HG03442 (cell line): ENCODE measurements at regions not wholly inside any gene's neighbourhood (a gene's known extent, or its start where the extent isn't known, plus 50 kb on each side); places are given as distances from the start of the nearest gene placed in this dataset.

Source experiments
- ATAC-seq: cut with Tn5 transposase; IDR thresholded peaks from one replicate; pipeline ENCODE4 v1.9.1; 2021; ENCODE audit warnings: mild to moderate bottlenecking, moderate library complexity; ENCODE audit not compliant: unreplicated experiment

GRCh38 chr7:52504561-52504960 lies 530.9 kb upstream of the POM121L12 start:
- no peak for ATAC-seq

- ATAC-seq: no peak
Observed at GRCh38 chr7:52502281-52502680, 533.2 kb upstream of the POM121L12 start.

- no peak for ATAC-seq
Observed at GRCh38 chr7:52501696-52502095, 533.7 kb upstream of the POM121L12 start.

GRCh38 chr7:52500841-52501240 lies 534.6 kb upstream of the POM121L12 start:
- ATAC-seq: no peak

- ATAC-seq: no peak
Observed at GRCh38 chr7:52498366-52498765, 537.1 kb upstream of the POM121L12 start.

- no peak for ATAC-seq
Observed at GRCh38 chr7:52486267-52486666, 549.2 kb upstream of the POM121L12 start.

- ATAC-seq: no peak
Observed at GRCh38 chr7:52482076-52482475, 553.4 kb upstream of the POM121L12 start.

GRCh38 chr7:52481571-52481970 lies 553.9 kb upstream of the POM121L12 start:
- ATAC-seq: no peak

GRCh38 chr7:52479990-52480389 lies 555.4 kb upstream of the POM121L12 start:
- ATAC-seq: no peak

- ATAC-seq: no peak
Observed at GRCh38 chr7:52475001-52475582, 560.3 kb upstream of the POM121L12 start.

GRCh38 chr7:52473756-52474155 lies 561.7 kb upstream of the POM121L12 start:
- no peak for ATAC-seq

GRCh38 chr7:52472006-52472620 lies 563.3 kb upstream of the POM121L12 start:
- no peak for ATAC-seq

- no peak for ATAC-seq
Observed at GRCh38 chr7:52465216-52465615, 570.2 kb upstream of the POM121L12 start.

GRCh38 chr7:52463341-52463740 lies 572.1 kb upstream of the POM121L12 start:
- ATAC-seq: no peak

GRCh38 chr7:52462474-52462873 lies 573.0 kb upstream of the POM121L12 start:
- no peak for ATAC-seq

GRCh38 chr7:52455571-52455970 lies 579.9 kb upstream of the POM121L12 start:
- ATAC-seq: no peak

- ATAC-seq: no peak
Observed at GRCh38 chr7:52450816-52451215, 584.6 kb upstream of the POM121L12 start.

- no peak for ATAC-seq
Observed at GRCh38 chr7:52447581-52448180, 587.8 kb upstream of the POM121L12 start.

- no peak for ATAC-seq
Observed at GRCh38 chr7:52436278-52436677, 599.2 kb upstream of the POM121L12 start.

- ATAC-seq: no peak
Observed at GRCh38 chr7:52431082-52431815, 604.2 kb upstream of the POM121L12 start.

GRCh38 chr7:52423251-52423650 lies 612.2 kb upstream of the POM121L12 start:
- no peak for ATAC-seq

GRCh38 chr7:52413051-52413450 lies 622.4 kb upstream of the POM121L12 start:
- ATAC-seq: no peak
